ENCODE measurements at regions not wholly inside any gene's neighbourhood (a gene's known extent, or its start where the extent isn't known, plus 50 kb on each side); places are given as distances from the start of the nearest gene placed in this dataset.
"Not testable (repeated sequence)": the region's sequence is repeated elsewhere in the genome, so short reads cannot be mapped to it uniquely, and the experiment has no call there.

DNA sequence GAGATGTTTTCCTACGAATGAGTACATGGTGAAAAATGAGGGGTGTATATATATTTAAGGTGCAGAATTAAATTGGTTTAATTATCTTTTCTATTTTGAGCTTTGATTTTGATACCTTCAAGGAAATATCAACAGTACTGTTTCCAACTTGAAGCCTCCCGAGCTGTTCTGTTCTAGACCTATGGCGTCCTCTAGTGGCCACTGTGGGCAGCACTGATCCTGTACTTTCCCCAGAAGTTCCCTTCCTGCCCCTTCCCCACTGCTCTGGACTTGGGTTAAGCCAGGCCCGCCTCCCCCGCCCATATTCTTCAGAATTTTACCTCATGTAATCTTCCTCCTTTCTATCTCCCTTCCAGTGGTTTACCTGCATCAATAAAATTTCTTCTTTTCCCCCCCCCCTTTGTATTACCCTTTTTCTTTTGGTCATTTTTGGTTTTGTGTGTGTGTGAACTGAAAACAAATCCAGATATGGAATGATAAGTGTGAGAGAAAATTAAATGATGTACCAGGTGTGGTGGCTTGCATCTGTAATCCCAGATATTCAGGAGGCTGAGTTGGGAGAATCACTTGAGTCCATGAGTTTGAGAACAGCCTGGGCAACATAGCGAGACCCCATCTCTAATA is 1643.5 kb downstream of the TP53TG3F start:
- no peak for DNase-seq (ENCODE audit: low read depth)

GRCh38 chr16:35111772-35112171 is 1652.4 kb downstream of the TP53TG3F start:
- not testable (repeated sequence) for DNase-seq (ENCODE audit: low read depth)

- no peak for DNase-seq (ENCODE audit: low read depth)
Measured at GRCh38 chr16:35131429-35131828, 1672.0 kb downstream of the TP53TG3F start.

- DNase-seq (ENCODE audit: low read depth), result no peak
Measured at GRCh38 chr16:35134471-35134870, 1675.1 kb downstream of the TP53TG3F start.

- DNase-seq (ENCODE audit: low read depth), result no peak
Measured at GRCh38 chr16:35140293-35140986, 1681.0 kb downstream of the TP53TG3F start.

DNA sequence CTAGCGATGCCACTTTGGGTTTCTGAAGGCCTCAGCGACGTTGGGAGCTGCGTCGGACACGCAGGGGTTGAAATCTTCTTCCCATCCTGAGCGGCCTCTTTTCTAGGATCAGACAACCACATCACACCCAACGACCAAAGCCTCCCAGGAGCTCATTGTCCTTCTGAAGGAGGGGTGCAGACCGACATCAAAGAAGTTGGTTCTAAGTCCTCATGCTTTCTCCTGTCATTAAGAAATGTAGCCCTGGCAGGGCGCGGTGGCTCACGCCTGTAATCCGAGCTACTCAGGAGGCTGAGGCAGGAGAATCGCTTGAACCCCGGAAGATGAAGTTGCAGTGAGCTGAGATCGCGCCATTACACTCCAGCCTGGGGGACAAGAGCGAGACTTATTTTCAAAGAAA is 1681.9 kb downstream of the TP53TG3F start:
- no peak for DNase-seq (ENCODE audit: low read depth)

DNA sequence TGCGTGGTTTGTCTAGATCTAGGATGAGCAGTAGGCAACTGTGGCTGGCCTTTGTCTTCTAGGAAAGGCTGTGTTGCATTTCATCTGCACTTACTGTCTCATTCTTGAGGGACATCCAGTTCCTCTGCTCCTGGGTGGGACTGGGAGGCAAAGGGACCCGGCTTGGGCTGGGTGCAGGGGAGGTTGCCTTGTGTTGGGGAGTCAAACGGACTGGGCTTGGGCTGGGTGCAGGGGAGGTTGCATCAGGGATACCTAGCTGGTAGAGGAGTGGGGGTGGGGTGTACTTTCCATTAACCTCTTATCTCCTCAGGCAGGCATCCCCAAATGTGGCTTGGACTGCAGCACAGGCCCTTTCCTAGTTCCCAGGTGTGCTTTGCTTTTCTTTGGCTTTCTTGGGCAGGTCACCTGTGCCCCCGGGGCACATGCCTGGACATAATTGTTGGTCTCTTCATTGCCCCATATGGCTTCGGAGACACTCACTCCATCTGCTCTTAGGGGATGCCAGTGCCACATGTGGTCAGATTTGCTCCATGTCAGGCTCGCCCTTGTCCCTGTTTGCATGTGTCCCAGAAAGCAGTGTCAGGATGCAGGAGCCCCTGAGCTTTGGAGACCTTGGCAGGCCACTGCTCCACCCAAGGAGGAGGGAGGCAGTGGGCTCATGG is 1682.9 kb downstream of the TP53TG3F start:
- DNase-seq (ENCODE audit: low read depth), result no peak

- DNase-seq (ENCODE audit: low read depth), result no peak
Measured at GRCh38 chr16:35142809-35143192, 1683.4 kb downstream of the TP53TG3F start.

GRCh38 chr16:35144212-35144932 is 1685.0 kb downstream of the TP53TG3F start:
- no peak for DNase-seq (ENCODE audit: low read depth)

DNA sequence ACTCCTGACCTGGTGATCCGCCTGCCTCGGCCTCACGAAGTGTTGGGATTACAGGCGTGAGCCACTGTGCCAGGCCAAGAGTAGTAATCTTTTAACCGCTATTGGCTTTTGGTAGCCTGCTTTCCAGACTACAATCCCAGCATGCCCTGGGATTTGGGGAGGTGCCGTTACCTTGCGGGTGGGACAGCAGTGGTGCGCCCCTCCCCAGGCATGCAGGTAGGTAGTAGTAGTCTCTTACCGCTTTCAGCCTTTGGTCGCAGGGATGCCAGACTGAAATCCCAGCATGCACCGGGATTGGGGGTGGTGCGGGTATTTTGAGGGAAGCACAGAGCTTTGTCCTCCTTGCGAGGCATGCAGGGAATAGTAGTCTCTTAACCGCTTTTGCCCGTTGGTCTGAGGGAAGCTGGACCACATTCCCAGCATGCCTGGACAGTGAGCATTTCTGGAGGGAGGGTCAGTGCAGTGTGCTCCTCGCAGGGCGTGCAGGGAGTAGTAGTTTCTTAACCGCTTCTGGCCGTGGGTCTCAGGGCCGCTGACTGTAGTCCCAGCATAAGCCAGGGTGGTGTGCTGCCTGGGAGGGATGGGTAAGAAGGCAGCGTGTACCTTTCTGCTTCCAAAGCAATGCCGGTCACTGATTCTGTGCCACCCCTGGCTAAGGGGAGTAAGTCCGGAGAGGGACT is 1686.8 kb downstream of the TP53TG3F start:
- no peak for DNase-seq (ENCODE audit: low read depth)

DNA sequence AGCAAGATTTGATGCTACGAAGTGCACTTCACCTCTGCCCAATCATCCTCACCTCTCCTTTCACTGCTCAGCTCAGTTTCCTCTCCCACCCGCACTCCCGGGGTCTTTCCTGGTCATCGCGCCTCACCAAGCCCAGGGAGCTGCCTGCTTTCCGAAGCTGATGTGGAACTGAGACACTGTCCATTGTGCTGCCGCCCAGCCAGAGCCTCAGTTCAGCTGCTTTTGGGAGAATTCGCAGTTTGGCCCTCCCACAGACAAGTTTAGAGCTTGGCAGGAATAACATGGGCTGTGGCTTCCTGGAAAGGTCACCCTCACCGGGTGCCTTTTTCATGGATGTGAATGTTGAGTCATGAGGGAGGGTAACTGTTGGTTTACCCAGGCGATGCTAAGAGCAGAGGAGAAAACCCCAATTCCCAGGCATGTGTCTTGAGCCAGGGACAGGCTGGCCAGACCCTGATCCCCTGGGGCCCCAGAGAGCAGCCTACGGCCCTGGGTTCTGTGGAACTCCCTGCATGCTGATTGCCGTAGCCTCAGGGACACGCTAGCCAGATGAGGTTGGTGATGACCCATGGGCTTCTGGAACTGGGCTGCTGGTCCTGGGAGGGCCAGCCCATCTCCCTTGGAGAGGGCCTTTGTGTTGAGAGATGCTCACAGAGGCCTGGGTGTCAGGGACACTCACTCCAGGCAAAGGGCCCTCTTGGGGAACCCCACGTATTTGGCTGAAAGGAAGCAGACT is 1687.5 kb downstream of the TP53TG3F start:
- no peak for DNase-seq (ENCODE audit: low read depth)

DNA sequence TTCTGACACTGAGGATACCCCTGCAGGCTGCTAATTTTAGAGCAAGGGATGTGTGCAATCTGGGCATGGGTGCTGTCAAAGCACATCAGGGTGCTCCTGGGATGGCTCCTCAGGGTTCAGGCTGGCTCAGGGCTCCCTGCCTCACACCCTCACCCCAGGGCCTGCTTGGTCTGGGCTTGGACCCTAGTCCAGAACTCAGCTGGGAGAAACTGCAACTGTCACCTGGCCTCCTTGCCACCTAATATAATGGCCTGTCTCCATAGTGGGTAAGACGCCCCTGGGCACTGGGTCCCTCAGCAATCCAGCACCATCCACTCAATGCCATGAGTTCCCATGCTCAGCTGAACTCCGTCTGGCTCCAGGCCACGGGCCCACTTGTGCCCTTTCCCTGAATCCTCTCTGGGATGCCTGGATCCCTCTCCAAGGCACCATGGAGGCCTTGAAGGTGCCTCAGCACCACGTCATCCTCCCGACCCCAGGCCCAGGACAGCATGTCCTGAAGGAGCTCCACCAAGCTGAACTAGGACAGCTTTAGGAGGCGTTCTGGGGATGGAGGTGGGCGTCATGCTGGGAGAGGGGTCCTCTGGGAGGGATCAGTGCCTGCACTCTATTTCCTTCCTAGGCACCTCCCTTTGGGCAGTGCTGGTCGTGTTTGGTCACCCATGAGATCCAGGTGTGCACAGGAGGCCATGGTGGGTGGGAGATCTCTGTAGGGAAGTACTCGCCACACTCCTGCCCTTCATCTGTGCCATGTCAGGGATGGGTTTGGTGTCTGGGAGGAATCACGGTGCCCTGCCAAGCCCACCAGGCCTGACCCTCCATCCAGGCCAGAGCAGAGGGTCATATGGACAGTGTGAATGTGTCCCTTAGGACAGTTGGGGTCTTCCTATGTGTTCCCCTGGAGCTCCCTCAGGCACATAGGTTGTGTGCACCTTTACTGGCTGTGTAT is 1688.4 kb downstream of the TP53TG3F start:
- DNase-seq (ENCODE audit: low read depth), result no peak

GRCh38 chr16:35148748-35149147 is 1689.3 kb downstream of the TP53TG3F start:
- DNase-seq (ENCODE audit: low read depth), result no peak

DNA sequence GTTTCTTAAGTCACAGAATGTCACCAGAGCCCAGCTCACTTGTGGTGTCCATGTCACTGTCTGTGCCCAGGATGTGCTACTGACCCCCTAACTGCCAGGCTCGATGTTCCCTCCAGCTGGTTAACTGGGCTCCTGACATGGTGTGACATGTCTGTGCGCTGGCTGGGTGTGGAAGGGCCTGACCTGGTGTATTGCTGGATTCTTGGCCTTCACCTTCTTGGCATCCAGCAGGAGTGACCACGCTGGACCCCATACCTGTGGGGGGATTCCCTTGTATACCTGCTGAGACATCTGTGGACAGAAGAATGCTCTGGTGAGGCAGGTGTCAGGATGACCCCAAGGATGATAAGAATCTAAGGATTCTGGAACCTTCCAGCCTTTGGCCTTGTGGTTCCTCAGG is 1690.1 kb downstream of the TP53TG3F start:
- DNase-seq (ENCODE audit: low read depth), result no peak

- DNase-seq (ENCODE audit: low read depth), result no peak
Measured at GRCh38 chr16:35150805-35151312, 1691.4 kb downstream of the TP53TG3F start.

- no peak for DNase-seq (ENCODE audit: low read depth)
Measured at GRCh38 chr16:35152067-35152627, 1692.7 kb downstream of the TP53TG3F start.

DNA sequence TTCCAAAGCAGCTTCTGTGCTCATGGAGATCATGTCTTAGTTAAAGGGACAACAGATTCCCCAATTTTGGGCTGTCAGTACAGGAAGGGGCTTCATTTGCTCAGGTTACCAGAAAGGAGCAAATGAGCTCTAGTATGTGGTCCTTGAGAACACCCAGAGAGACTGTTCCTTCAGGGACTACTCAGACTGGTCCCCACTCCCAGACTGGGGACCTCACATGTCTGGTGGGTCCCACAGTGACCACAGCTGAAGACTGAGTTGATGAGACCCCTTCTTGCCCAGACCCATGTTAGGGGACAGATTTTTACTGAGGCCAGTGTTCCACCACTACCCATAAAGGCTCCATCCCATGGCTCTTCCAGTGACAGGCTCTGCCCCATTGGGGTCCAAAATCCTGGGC is 1695.2 kb downstream of the TP53TG3F start:
- no peak for DNase-seq (ENCODE audit: low read depth)

DNA sequence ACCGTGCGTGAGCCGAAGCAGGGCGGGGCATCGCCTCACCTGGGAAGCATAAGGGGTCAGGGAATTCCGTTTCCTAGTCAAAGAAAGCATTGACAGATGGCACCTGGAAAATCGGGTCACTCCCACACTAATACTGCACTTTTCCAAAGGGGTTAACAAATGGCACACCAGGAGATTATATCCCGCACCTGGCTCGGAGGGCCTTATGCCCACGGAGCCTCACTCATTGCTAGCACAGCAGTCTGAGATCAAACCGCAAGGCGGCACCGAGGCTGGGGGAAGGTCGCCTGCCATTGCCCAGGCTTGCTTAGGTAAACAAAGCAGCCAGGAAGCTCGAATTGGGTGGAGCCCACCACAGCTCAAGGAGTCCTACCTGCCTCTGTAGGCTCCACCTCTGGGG is 1698.1 kb downstream of the TP53TG3F start:
- not testable (repeated sequence) for DNase-seq (ENCODE audit: low read depth)

- not testable (repeated sequence) for DNase-seq (ENCODE audit: low read depth)
Measured at GRCh38 chr16:35169324-35169723, 1709.9 kb downstream of the TP53TG3F start.

GRCh38 chr16:35170061-35170460 is 1710.6 kb downstream of the TP53TG3F start:
- not testable (repeated sequence) for DNase-seq (ENCODE audit: low read depth)
